Stomach (tissue), 8 donors: ENCODE measurements at regions not wholly inside any gene's neighbourhood (a gene's known extent, or its start where the extent isn't known, plus 50 kb on each side); places are given as distances from the start of the nearest gene placed in this dataset.
A peak's percentile ranks its signal among the peaks of the same experiment; 100 is the strongest.

Experiments used
- DNase-seq, 2 donors: peaks; one replicate each; pipeline versions ENCODE4 v3.0.0 to v3.0.0-alpha.2; 2013 to 2019
- H3K27ac ChIP-seq, 5 donors: fragments of 200-600 bp in 4 of 5; sonication (generic) in 4 of 5; one replicate each; pipeline ENCODE4 v1.5.1; 2013 to 2019; ENCODE audit warnings: mild to moderate bottlenecking in 1 of 5, moderate library complexity in 1 of 5
- H3K27me3 ChIP-seq, 3 donors: fragments of 200-600 bp; sonication (generic); one replicate each; pipeline ENCODE4 v1.5.1; 2017 to 2019; ENCODE audit warnings: mixed run types in 1 of 3
- H3K36me3 ChIP-seq, 4 donors: fragments of 200-600 bp; sonication (generic); 1 replicate in 3 of 4; 2 replicates in 1 of 4; pipeline ENCODE4 v1.5.1; 2016 to 2019
- H3K4me1 ChIP-seq, 4 donors: fragments of 200-600 bp; sonication (generic); one replicate each; pipeline ENCODE4 v1.5.1; 2016 to 2019
- H3K4me3 ChIP-seq, 4 donors: fragments of 200-600 bp; sonication (generic) in 3 of 4; one replicate each; pipeline ENCODE4 v1.5.1; 2016 to 2019; ENCODE audit warnings: mild to moderate bottlenecking in 1 of 4
- H3K9me3 ChIP-seq, 4 donors: fragments of 200-600 bp; sonication (generic); one replicate each; pipeline ENCODE4 v1.5.1; 2016 to 2019
- CTCF ChIP-seq, 7 experiments: fragments of 450-650 bp in 4 of 7; fragments of 200-600 bp in 3 of 7; sonication (generic) in 3 of 7; IDR thresholded peaks; one replicate each; pipeline ENCODE4 v1.5.1; 2016 to 2019; ENCODE audit warnings: antibody characterized with exemption in 7 of 7, control low read depth in 2 of 7, mild to moderate bottlenecking in 1 of 7
- EP300 ChIP-seq: sonication (generic); formaldehyde crosslinking; IDR thresholded peaks from one replicate; pipeline ENCODE4 v1.6.1; 2017; ENCODE audit warnings: antibody characterized with exemption
- POLR2A ChIP-seq, 4 donors: fragments of 450-650 bp; IDR thresholded peaks; one replicate each; pipeline ENCODE4 v1.6.1; 2016; ENCODE audit warnings: antibody characterized with exemption in 4 of 4, control low read depth in 2 of 4, mild to moderate bottlenecking in 1 of 4, moderate library complexity in 1 of 4
- POLR2AphosphoS5 ChIP-seq, 3 donors: sonication (generic); formaldehyde crosslinking; IDR thresholded peaks; one replicate each; pipeline ENCODE4 v1.6.1; 2016; ENCODE audit warnings: antibody characterized with exemption in 3 of 3
- WGBS, 5 donors: extraction: QIAGEN DNeasy Blood & Tissue Kit in 3 of 5; methylation state at CpG; one replicate each; pipeline versions ENCODE4 v1.1.5 to v1.1.7; 2013 to 2018; 5-methylcytosine and 5-hydroxymethylcytosine counted together
- intact Hi-C: fragments of 100-400 bp; cut with DNase I; formaldehyde crosslinking; loops from one replicate; pipeline ENCODE4 v1.15.1; 2023; ENCODE audit warnings: low total_unique reads
- donor health status: healthy with polysubstance abuse.
- donor health status: Bipolar disorder and iron deficiency.
- donor health status: healthy.

DNA sequence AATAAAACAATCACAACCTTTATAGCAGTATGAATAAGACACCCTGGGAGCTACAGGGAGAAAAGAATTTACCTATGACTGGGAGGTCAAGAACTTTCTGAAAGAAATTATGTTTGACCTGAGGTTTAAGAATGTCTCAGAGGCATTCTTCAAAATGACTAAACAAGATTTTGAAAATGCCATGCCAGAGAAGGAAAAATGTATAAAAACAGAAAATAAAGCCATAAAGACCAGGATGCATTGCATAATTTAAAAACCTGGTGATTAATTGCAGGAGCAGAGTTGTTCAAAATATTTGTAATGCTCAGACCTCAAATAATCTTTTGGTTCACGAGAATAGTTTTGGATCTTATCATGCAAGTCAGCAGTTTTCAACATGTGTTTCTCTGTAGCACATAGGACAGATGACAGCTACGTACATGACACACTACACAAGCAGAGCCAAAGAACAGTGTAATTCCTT, 954.7 kb upstream of the ARRDC3 start:
- intact Hi-C loops = no loop called here
- H3K4me3 ChIP-seq = no peak overlapping the region
- DNase-seq = peak in 1 of 2 donors; percentile 3
- no peaks in the 10 kb centered on the region for H3K4me1 ChIP-seq
- WGBS, 5 donors = 50 to 64% (median 52%) methylated on average over 2 of the region's 2 CpGs
- H3K9me3 ChIP-seq = no peaks in the 10 kb centered on the region
- no peaks in the 10 kb centered on the region for H3K36me3 ChIP-seq
- TF ChIP-seq CTCF (IDR thresholded peaks at IDR 0.05) = no peak
- TF ChIP-seq POLR2A (IDR thresholded peaks at IDR 0.05) = no peak
- TF ChIP-seq EP300 = no peak
- TF ChIP-seq POLR2AphosphoS5 (IDR thresholded peaks at IDR 0.05) = no peak
- H3K27ac ChIP-seq = no peak overlapping the region
- no peaks in the 10 kb centered on the region for H3K27me3 ChIP-seq

DNA sequence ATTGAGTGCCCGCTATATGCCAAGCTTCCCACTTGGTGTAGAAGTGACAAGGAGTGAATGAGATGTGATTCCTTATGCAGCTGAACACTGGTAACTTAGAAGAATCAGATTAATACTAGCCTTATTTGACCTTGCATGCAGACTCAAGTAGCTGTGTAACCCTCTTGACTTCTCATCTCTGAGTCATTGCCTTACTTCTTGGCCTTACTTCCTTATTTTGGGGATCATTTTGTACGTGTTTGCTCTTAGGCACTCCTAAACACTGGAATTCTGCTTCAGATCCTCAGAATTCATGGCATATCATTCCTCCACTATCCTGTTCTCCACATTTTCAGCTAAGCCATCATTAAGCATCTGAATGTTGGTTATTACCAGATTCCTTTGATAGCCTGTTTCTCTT, 948.9 kb upstream of the ARRDC3 start:
- TF ChIP-seq EP300 (no peak), POLR2AphosphoS5 (IDR thresholded peaks at IDR 0.05) (no peak), CTCF (IDR thresholded peaks at IDR 0.05) (no peak)
- Histone ChIP-seq H3K9me3 (no peaks in the 10 kb centered on the region), H3K27me3 (no peaks in the 10 kb centered on the region), H3K4me1 (no peaks in the 10 kb centered on the region), H3K36me3 (no peaks in the 10 kb centered on the region), H3K27ac (no peak overlapping the region), H3K4me3 (no peak overlapping the region)
- intact Hi-C loops = no loop called here
- 38 to 57% (median 48%) methylated on average over 2 of the region's 2 CpGs for WGBS, 5 donors
- no peak for DNase-seq

GRCh38 chr5:92330365-92330764, 947.2 kb upstream of the ARRDC3 start:
- Histone ChIP-seq H3K36me3 (no peaks in the 10 kb centered on the region), H3K27ac (no peak overlapping the region), H3K4me3 (no peak overlapping the region), H3K9me3 (no peaks in the 10 kb centered on the region), H3K27me3 (no peaks in the 10 kb centered on the region), H3K4me1 (no peaks in the 10 kb centered on the region)
- no peak for TF ChIP-seq POLR2A (IDR thresholded peaks at IDR 0.05)
- no peak for TF ChIP-seq CTCF (IDR thresholded peaks at IDR 0.05)
- TF ChIP-seq EP300 = no peak
- intact Hi-C loops = no loop called here
- no peak for DNase-seq

GRCh38 chr5:92329759-92330158, 946.6 kb upstream of the ARRDC3 start:
- Histone ChIP-seq H3K4me3 (no peak overlapping the region), H3K4me1 (no peaks in the 10 kb centered on the region), H3K36me3 (no peaks in the 10 kb centered on the region), H3K27me3 (no peaks in the 10 kb centered on the region), H3K27ac (no peak overlapping the region), H3K9me3 (no peaks in the 10 kb centered on the region)
- TF ChIP-seq CTCF (IDR thresholded peaks at IDR 0.05) = no peak
- DNase-seq = no peak
- 84 to 93% (median 89%) methylated on average over 3 of the region's 3 CpGs for WGBS, 5 donors
- intact Hi-C loops = no loop called here
